HEK293 (cell line): ENCODE measurements at regions not wholly inside any gene's neighbourhood (a gene's known extent, or its start where the extent isn't known, plus 50 kb on each side); places are given as distances from the start of the nearest gene placed in this dataset.

Experiments used
- GLI4 ChIP-seq: fragments of 450-650 bp; formaldehyde crosslinking; IDR thresholded peaks from 2 replicates; pipeline ENCODE4 v1.5.1; 2016; ENCODE audit warnings: missing biosample characterization, missing genetic modification characterization
- HOXA7 ChIP-seq: sonication (generic); formaldehyde crosslinking; IDR thresholded peaks from 2 replicates; pipeline ENCODE4 v1.8.1; 2022; ENCODE audit warnings: missing genetic modification reagents, borderline replicate concordance
- KLF8 ChIP-seq: fragments of 450-650 bp; formaldehyde crosslinking; IDR thresholded peaks from 2 replicates; pipeline ENCODE4 v1.5.1; 2016; ENCODE audit warnings: missing biosample characterization, missing genetic modification characterization
- MZF1 ChIP-seq: fragments of 450-650 bp; formaldehyde crosslinking; IDR thresholded peaks from 2 replicates; pipeline ENCODE4 v1.5.1; 2017; ENCODE audit warnings: missing biosample characterization, missing genetic modification characterization, borderline replicate concordance
- ZNF138 ChIP-seq: fragments of 450-650 bp; formaldehyde crosslinking; IDR thresholded peaks from 2 replicates; pipeline ENCODE4 v1.5.1; 2016; ENCODE audit warnings: missing biosample characterization, missing genetic modification characterization, borderline replicate concordance
- ZNF184 ChIP-seq: fragments of 450-650 bp; IDR thresholded peaks from 2 replicates; pipeline ENCODE4 v1.5.1; 2018; ENCODE audit warnings: missing biosample characterization, mild to moderate bottlenecking, missing genetic modification characterization
- ZNF214 ChIP-seq: fragments of 450-650 bp; formaldehyde crosslinking; IDR thresholded peaks from 2 replicates; pipeline ENCODE4 v1.5.1; 2017; ENCODE audit warnings: missing biosample characterization, mild to moderate bottlenecking, missing genetic modification characterization, borderline replicate concordance
- ZNF658 ChIP-seq: fragments of 450-650 bp; formaldehyde crosslinking; IDR thresholded peaks from 2 replicates; pipeline ENCODE4; 2016; ENCODE audit warnings: missing biosample characterization, missing genetic modification characterization
- TF ChIP-seq, protein P1 (sequence below): fragments of 450-650 bp; formaldehyde crosslinking; IDR thresholded peaks from 2 replicates; pipeline ENCODE4 v1.5.1; 2016; ENCODE audit warnings: missing biosample characterization, missing genetic modification characterization
- TF ChIP-seq, protein P2 (sequence below): fragments of 450-650 bp; formaldehyde crosslinking; IDR thresholded peaks from 2 replicates; pipeline ENCODE4 v1.5.1; 2016; ENCODE audit warnings: missing biosample characterization, missing genetic modification characterization
- TF ChIP-seq, protein P3 (sequence below): fragments of 450-650 bp; formaldehyde crosslinking; IDR thresholded peaks from 2 replicates; pipeline ENCODE4 v1.5.1; 2016; ENCODE audit warnings: missing biosample characterization, missing genetic modification characterization
- TF ChIP-seq, protein P4 (sequence below): fragments of 450-650 bp; formaldehyde crosslinking; IDR thresholded peaks from 2 replicates; pipeline ENCODE4 v1.5.1; 2017; ENCODE audit warnings: missing biosample characterization, missing genetic modification characterization
- TF ChIP-seq, protein P5 (sequence below): fragments of 450-650 bp; formaldehyde crosslinking; IDR thresholded peaks from 2 replicates; pipeline ENCODE4 v1.5.1; 2016; ENCODE audit warnings: missing biosample characterization, missing genetic modification characterization, low read depth

DNA sequence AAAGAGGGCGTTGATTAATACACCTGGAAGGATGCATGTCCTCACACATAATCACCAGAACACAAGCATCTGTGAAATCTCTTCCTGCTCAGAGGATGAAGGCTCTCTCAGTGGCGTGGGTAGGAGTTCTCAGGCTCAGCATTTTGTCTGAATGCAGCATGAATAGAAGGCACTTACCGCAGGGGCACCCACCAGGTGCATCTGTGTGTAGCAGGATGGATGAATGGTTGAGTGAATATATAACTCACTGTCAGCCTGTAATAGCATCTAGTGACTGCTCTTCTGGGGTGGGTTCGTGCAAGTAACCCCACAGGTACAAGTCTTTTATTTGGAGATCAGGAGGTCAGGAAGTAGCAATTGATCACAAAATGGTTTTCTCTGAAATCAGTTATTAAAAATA is 143.0 kb downstream of the SQOR start:
- TF ChIP-seq, protein P1, sequence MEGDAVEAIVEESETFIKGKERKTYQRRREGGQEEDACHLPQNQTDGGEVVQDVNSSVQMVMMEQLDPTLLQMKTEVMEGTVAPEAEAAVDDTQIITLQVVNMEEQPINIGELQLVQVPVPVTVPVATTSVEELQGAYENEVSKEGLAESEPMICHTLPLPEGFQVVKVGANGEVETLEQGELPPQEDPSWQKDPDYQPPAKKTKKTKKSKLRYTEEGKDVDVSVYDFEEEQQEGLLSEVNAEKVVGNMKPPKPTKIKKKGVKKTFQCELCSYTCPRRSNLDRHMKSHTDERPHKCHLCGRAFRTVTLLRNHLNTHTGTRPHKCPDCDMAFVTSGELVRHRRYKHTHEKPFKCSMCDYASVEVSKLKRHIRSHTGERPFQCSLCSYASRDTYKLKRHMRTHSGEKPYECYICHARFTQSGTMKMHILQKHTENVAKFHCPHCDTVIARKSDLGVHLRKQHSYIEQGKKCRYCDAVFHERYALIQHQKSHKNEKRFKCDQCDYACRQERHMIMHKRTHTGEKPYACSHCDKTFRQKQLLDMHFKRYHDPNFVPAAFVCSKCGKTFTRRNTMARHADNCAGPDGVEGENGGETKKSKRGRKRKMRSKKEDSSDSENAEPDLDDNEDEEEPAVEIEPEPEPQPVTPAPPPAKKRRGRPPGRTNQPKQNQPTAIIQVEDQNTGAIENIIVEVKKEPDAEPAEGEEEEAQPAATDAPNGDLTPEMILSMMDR (tag by site-specific recombination): no peak
- no peak for TF ChIP-seq ZNF138
- no peak for TF ChIP-seq MZF1 (tag by site-specific recombination)
- TF ChIP-seq GLI4 (tag by site-specific recombination): no peak
- TF ChIP-seq HOXA7 (CRISPR knock-in tag): no peak
- TF ChIP-seq, protein P2, sequence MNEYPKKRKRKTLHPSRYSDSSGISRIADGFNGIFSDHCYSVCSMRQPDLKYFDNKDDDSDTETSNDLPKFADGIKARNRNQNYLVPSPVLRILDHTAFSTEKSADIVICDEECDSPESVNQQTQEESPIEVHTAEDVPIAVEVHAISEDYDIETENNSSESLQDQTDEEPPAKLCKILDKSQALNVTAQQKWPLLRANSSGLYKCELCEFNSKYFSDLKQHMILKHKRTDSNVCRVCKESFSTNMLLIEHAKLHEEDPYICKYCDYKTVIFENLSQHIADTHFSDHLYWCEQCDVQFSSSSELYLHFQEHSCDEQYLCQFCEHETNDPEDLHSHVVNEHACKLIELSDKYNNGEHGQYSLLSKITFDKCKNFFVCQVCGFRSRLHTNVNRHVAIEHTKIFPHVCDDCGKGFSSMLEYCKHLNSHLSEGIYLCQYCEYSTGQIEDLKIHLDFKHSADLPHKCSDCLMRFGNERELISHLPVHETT (tag by site-specific recombination): no peak
- no peak for TF ChIP-seq ZNF658 (tag by site-specific recombination)
- TF ChIP-seq, protein P3, sequence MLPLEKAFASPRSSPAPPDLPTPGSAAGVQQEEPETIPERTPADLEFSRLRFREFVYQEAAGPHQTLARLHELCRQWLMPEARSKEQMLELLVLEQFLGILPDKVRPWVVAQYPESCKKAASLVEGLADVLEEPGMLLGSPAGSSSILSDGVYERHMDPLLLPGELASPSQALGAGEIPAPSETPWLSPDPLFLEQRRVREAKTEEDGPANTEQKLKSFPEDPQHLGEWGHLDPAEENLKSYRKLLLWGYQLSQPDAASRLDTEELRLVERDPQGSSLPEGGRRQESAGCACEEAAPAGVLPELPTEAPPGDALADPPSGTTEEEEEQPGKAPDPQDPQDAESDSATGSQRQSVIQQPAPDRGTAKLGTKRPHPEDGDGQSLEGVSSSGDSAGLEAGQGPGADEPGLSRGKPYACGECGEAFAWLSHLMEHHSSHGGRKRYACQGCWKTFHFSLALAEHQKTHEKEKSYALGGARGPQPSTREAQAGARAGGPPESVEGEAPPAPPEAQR (tag by site-specific recombination): no peak
- TF ChIP-seq, protein P4, sequence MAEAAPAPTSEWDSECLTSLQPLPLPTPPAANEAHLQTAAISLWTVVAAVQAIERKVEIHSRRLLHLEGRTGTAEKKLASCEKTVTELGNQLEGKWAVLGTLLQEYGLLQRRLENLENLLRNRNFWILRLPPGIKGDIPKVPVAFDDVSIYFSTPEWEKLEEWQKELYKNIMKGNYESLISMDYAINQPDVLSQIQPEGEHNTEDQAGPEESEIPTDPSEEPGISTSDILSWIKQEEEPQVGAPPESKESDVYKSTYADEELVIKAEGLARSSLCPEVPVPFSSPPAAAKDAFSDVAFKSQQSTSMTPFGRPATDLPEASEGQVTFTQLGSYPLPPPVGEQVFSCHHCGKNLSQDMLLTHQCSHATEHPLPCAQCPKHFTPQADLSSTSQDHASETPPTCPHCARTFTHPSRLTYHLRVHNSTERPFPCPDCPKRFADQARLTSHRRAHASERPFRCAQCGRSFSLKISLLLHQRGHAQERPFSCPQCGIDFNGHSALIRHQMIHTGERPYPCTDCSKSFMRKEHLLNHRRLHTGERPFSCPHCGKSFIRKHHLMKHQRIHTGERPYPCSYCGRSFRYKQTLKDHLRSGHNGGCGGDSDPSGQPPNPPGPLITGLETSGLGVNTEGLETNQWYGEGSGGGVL: no peak
- TF ChIP-seq, protein P5, sequence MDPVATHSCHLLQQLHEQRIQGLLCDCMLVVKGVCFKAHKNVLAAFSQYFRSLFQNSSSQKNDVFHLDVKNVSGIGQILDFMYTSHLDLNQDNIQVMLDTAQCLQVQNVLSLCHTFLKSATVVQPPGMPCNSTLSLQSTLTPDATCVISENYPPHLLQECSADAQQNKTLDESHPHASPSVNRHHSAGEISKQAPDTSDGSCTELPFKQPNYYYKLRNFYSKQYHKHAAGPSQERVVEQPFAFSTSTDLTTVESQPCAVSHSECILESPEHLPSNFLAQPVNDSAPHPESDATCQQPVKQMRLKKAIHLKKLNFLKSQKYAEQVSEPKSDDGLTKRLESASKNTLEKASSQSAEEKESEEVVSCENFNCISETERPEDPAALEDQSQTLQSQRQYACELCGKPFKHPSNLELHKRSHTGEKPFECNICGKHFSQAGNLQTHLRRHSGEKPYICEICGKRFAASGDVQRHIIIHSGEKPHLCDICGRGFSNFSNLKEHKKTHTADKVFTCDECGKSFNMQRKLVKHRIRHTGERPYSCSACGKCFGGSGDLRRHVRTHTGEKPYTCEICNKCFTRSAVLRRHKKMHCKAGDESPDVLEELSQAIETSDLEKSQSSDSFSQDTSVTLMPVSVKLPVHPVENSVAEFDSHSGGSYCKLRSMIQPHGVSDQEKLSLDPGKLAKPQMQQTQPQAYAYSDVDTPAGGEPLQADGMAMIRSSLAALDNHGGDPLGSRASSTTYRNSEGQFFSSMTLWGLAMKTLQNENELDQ (tag by site-specific recombination): no peak
- no peak for TF ChIP-seq KLF8 (tag by site-specific recombination)
- no peak for TF ChIP-seq ZNF184 (tag by site-specific recombination)
- TF ChIP-seq ZNF214 (tag by site-specific recombination): no peak
